NCI-H1092 treated with DMSO at 0.1 percent for 48 hours (cell line): ENCODE measurements at regions not wholly inside any gene's neighbourhood (a gene's known extent, or its start where the extent isn't known, plus 50 kb on each side); places are given as distances from the start of the nearest gene placed in this dataset.
"Not testable (repeated sequence)": the region's sequence is repeated elsewhere in the genome, so short reads cannot be mapped to it uniquely, and the experiment has no call there.

Experiments used
- DNase-seq: peaks from one replicate; lab custom pipeline; 2025; lab: John Stamatoyannopoulos, UW

- no peak for DNase-seq
Measured at GRCh38 chr4:30837861-30838260, 117.7 kb downstream of the PCDH7 start.

GRCh38 chr4:30838331-30838730 is 118.2 kb downstream of the PCDH7 start:
- no peak for DNase-seq

- DNase-seq = no peak
Measured at GRCh38 chr4:30839583-30840520, 119.7 kb downstream of the PCDH7 start.

GRCh38 chr4:30840571-30840970 is 120.4 kb downstream of the PCDH7 start:
- DNase-seq = no peak

GRCh38 chr4:30842142-30842541 is 122.0 kb downstream of the PCDH7 start:
- DNase-seq = no peak

GRCh38 chr4:30842689-30843088 is 122.5 kb downstream of the PCDH7 start:
- no peak for DNase-seq

- DNase-seq = no peak
Measured at GRCh38 chr4:30844861-30845582, 124.9 kb downstream of the PCDH7 start.

- no peak for DNase-seq
Measured at GRCh38 chr4:30847167-30847566, 127.0 kb downstream of the PCDH7 start.

- no peak for DNase-seq
Measured at GRCh38 chr4:30847958-30848357, 127.8 kb downstream of the PCDH7 start.

GRCh38 chr4:30854531-30854930 is 134.4 kb downstream of the PCDH7 start:
- no peak for DNase-seq

- no peak for DNase-seq
Measured at GRCh38 chr4:30855232-30855631, 135.1 kb downstream of the PCDH7 start.

GRCh38 chr4:30856795-30857564 is 136.8 kb downstream of the PCDH7 start:
- no peak for DNase-seq

- no peak for DNase-seq
Measured at GRCh38 chr4:30860978-30861377, 140.8 kb downstream of the PCDH7 start.

GRCh38 chr4:30862196-30862595 is 142.0 kb downstream of the PCDH7 start:
- DNase-seq = no peak

GRCh38 chr4:30863021-30863420 is 142.9 kb downstream of the PCDH7 start:
- no peak for DNase-seq

GRCh38 chr4:30865691-30866090 is 145.5 kb downstream of the PCDH7 start:
- no peak for DNase-seq

- DNase-seq = no peak
Measured at GRCh38 chr4:30866346-30866745, 146.2 kb downstream of the PCDH7 start.

GRCh38 chr4:30866907-30867306 is 146.7 kb downstream of the PCDH7 start:
- no peak for DNase-seq

- no peak for DNase-seq
Measured at GRCh38 chr4:30867427-30867826, 147.3 kb downstream of the PCDH7 start.

- DNase-seq = no peak
Measured at GRCh38 chr4:30868111-30868895, 148.1 kb downstream of the PCDH7 start.

- not testable (repeated sequence) for DNase-seq
Measured at GRCh38 chr4:30869387-30869786, 149.2 kb downstream of the PCDH7 start.

GRCh38 chr4:30870513-30870912 is 150.3 kb downstream of the PCDH7 start:
- no peak for DNase-seq
